Testis (tissue), 2 donors: ENCODE measurements at regions not wholly inside any gene's neighbourhood (a gene's known extent, or its start where the extent isn't known, plus 50 kb on each side); places are given as distances from the start of the nearest gene placed in this dataset.

Experiments
- DNase-seq: peaks from one replicate; pipeline ENCODE4 v3.0.0-alpha.2; 2019
- H3K27ac ChIP-seq, 2 donors: fragments of 200-600 bp; sonication (generic); one replicate each; pipeline ENCODE4 v1.5.1; 2019
- H3K27me3 ChIP-seq: fragments of 200-600 bp; sonication (generic); one replicate; pipeline ENCODE4 v1.5.1; 2019
- H3K36me3 ChIP-seq: fragments of 200-600 bp; sonication (generic); one replicate; pipeline ENCODE4 v1.5.1; 2017; ENCODE audit warnings: low read depth; ENCODE audit errors: missing control alignments
- H3K4me1 ChIP-seq: fragments of 200-600 bp; sonication (generic); one replicate; pipeline ENCODE4 v1.5.1; 2019
- H3K4me3 ChIP-seq, 2 donors: fragments of 200-600 bp; sonication (generic); one replicate each; pipeline ENCODE4 v1.5.1; 2017 to 2019
- H3K9me3 ChIP-seq: fragments of 200-600 bp; sonication (generic); one replicate; pipeline ENCODE4 v1.5.1; 2017
- CTCF ChIP-seq, 3 experiments: fragments of 450-650 bp in 2 of 3; fragments of 200-600 bp in 1 of 3; sonication (generic) in 1 of 3; IDR thresholded peaks; one replicate each; pipeline ENCODE4 v1.5.1; 2016 to 2019; ENCODE audit warnings: antibody characterized with exemption in 3 of 3, mild to moderate bottlenecking in 2 of 3, moderate library complexity in 1 of 3
- POLR2A ChIP-seq: fragments of 450-650 bp; IDR thresholded peaks from one replicate; pipeline ENCODE4 v1.6.1; 2017; ENCODE audit warnings: antibody characterized with exemption, mild to moderate bottlenecking, moderate library complexity
- WGBS, 2 donors: methylation state at CpG; one replicate each; pipeline ENCODE4 v1.1.5; 2018; 5-methylcytosine and 5-hydroxymethylcytosine counted together
- intact Hi-C: fragments of 100-400 bp; cut with DNase I; formaldehyde crosslinking; loops from one replicate; pipeline ENCODE4 v1.15.1; 2023; ENCODE audit warnings: low total_unique reads

- Histone ChIP-seq H3K27ac (no peak overlapping the region), H3K4me1 (no peaks in the 10 kb centered on the region), H3K9me3 (no peaks in the 10 kb centered on the region), H3K27me3 (no peaks in the 10 kb centered on the region), H3K36me3 (no peaks in the 10 kb centered on the region), H3K4me3 (no peak overlapping the region)
- intact Hi-C loops: no loop called here
- DNase-seq: no peak
- TF ChIP-seq POLR2A (no peak), CTCF (IDR thresholded peaks at IDR 0.05) (no peak)
- 36 to 41% methylated on average over 4 of the region's 4 CpGs for WGBS, 2 donors
Measured at GRCh38 chr18:1045658-1046057, 141.0 kb downstream of the ADCYAP1 start.

DNA sequence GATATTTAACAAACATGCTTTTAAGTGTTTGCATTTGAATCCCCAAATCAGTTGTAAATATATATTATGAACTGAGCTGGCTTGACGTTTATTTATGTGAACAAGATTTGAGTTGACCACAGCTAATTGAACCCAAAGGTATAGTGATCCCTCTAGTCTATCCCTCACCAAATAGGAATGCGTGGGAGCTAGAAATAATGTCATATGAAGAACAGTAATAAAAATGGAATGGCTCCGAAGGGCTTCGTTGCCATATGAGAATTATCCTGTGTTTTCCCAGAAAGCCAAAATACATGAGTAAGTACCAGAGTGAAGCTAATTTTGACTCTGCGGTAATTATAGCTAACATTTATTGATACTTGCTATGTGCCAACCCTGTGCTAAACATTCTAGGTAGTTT is 142.7 kb downstream of the ADCYAP1 start:
- no peaks in the 10 kb centered on the region for H3K9me3 ChIP-seq
- no peak overlapping the region for H3K27ac ChIP-seq
- H3K27me3 ChIP-seq: no peaks in the 10 kb centered on the region
- intact Hi-C loops: no loop called here
- TF ChIP-seq POLR2A: no peak
- TF ChIP-seq CTCF (IDR thresholded peaks at IDR 0.05): no peak
- 69 to 73% methylated on average over 5 of the region's 5 CpGs for WGBS, 2 donors
- no peaks in the 10 kb centered on the region for H3K4me1 ChIP-seq
- no peak overlapping the region for H3K4me3 ChIP-seq
- no peaks in the 10 kb centered on the region for H3K36me3 ChIP-seq
- no peak for DNase-seq

- Histone ChIP-seq H3K27me3 (no peaks in the 10 kb centered on the region), H3K36me3 (no peaks in the 10 kb centered on the region), H3K4me1 (no peaks in the 10 kb centered on the region), H3K9me3 (no peaks in the 10 kb centered on the region), H3K4me3 (no peak overlapping the region), H3K27ac (no peak overlapping the region)
- intact Hi-C loops: no loop called here
- no peak for DNase-seq
- no peak for TF ChIP-seq CTCF (IDR thresholded peaks at IDR 0.05)
- no peak for TF ChIP-seq POLR2A
- WGBS, 2 donors: 61 to 78% methylated on average over 4 of the region's 4 CpGs
Measured at GRCh38 chr18:1048032-1048431, 143.4 kb downstream of the ADCYAP1 start.

- Histone ChIP-seq H3K4me3 (no peak overlapping the region), H3K27ac (no peak overlapping the region), H3K9me3 (no peaks in the 10 kb centered on the region), H3K4me1 (no peaks in the 10 kb centered on the region), H3K27me3 (no peaks in the 10 kb centered on the region), H3K36me3 (no peaks in the 10 kb centered on the region)
- WGBS, 2 donors: 85 to 97% methylated on average over 1 of the region's 1 CpG
- DNase-seq: no peak
- TF ChIP-seq CTCF (IDR thresholded peaks at IDR 0.05) (no peak), POLR2A (no peak)
- intact Hi-C loops: no loop called here
Measured at GRCh38 chr18:1049173-1049572, 144.5 kb downstream of the ADCYAP1 start.

- 83 to 89% methylated on average over 3 of the region's 3 CpGs for WGBS, 2 donors
- Histone ChIP-seq H3K4me1 (no peaks in the 10 kb centered on the region), H3K4me3 (no peak overlapping the region), H3K27me3 (no peaks in the 10 kb centered on the region), H3K36me3 (no peaks in the 10 kb centered on the region), H3K9me3 (no peaks in the 10 kb centered on the region), H3K27ac (no peak overlapping the region)
- TF ChIP-seq POLR2A (no peak), CTCF (IDR thresholded peaks at IDR 0.05) (no peak)
- DNase-seq: no peak
- intact Hi-C loops: no loop called here
Measured at GRCh38 chr18:1050012-1050657, 145.5 kb downstream of the ADCYAP1 start.
